Stimulated activated CD8-positive, alpha-beta memory T cell treated with anti-CD3 and anti-CD28 coated beads, Interleukin-15, amount 100 ng/mL, for 4 hours (primary cell): ENCODE measurements at regions not wholly inside any gene's neighbourhood (a gene's known extent, or its start where the extent isn't known, plus 50 kb on each side); places are given as distances from the start of the nearest gene placed in this dataset.

Experiments
- DNase-seq, 2 donors: peaks; one replicate each; pipeline ENCODE4 v3.0.0-alpha.2; 2020; ENCODE audit warnings: low read depth in 2 of 2

DNA sequence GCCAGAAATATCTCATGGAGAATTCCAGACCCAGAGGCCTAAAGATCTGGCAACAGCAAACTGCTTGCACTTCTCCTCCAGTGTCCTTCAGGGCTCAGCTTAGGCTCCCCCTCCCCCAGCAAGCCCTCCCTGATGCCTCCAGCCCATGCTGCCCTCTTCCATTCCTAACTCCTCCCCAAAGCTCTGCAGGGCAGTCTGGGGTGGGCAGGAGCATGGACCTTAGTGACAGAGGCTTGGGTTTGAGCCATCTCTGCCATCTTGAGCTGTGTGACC is 436.8 kb downstream of the PTPRU start:
- DNase-seq, result no peak

DNA sequence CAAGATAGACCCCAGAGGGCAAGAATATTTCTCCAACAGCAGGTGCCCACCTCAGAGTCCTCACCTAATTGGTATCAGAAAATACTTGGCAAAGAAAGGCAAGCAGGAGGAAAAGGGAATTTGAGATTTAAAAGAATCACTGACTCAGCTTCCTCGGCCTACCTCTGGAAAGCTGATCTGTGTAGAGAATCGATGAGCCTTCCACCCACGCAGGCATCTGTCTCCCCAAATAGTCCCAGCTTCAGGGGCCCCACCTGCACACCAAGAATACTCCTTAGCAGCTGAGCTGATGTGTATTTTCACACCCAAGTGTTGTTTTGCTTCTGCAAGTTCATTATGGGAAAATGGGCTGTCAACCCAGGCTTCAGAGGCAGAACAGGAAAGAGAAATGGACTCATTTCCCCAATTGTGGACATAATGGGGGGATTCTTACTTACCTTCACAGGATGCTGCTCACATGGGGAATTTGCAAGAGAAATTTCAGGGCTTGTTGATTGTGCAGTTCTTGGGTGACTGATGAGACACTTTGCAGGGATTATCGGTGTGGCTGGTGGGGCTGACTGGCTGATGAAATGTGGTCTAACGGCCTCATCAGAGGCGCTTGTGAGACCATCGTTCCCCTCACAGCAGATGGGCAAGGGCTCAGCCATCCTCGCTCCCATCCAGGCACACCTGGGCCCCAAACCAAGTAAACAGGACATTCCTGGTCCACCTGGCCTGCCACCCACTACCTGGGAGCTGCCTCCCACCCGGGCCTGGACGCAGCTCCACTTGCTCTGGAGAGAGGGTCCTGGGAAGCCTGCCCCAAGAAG is 436.3 kb downstream of the PTPRU start:
- DNase-seq, result no peak

DNA sequence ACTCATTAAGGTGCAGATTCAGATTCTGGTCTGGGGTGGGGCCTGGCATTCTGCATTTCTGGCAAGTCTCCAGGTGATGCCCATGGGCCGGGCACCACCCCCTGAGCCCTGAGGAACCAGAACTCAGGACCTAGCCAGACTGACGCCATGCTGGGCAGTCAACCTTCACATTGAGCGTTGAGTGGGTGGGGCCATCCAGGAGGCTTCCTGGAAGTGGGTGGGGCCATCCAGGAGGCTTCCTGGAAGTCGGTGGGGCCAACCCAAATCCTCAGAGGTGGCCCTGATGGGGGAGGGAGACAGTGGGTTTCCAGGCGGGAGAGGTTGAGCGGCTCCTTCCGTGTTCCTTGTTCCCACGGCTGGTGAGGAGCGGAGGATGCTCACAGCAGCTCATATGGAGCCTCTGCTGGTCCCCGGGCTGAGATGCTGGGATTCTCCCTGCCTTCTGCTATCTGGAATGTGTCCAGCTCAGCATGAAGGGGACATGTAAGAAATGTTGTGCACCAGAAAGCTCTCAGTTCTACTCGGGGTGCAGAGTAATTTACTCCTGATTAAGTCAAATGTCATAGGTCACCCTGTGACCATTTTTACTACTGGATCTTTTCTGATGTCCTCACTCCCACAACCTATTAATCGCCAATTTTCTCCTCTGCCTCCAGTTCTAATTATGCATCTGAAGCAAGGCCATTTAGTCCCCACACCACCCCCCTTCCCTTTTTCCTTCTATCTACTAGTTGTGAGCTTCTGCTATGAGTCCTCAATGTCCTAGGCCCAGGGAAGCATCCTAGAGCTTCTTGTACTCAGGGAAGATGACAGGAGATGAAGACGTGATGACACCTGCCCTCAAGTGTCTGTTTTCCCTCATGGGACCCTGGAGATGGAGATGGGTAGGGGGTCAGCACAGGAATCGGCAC is 435.4 kb downstream of the PTPRU start:
- no peak for DNase-seq

DNA sequence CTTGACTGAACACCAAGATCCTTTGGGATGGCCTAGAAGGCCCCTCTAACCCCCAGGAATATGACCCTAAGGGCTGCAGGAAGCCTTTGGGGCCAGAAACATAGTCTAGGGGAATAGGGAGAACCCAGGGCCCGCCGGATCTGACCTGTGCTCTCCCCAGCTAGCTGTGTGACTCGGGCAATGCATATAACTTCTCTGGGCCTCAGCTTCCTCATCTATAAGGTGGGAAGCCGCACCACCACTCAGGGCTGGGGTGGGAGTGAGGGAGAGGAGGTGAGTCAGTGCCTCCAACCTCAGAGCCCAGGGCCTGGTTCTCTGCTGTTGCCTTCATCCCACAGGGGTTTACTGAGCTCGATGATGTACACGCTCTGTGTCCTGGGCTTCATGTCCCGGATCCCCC is 434.4 kb downstream of the PTPRU start:
- DNase-seq, result no peak

DNA sequence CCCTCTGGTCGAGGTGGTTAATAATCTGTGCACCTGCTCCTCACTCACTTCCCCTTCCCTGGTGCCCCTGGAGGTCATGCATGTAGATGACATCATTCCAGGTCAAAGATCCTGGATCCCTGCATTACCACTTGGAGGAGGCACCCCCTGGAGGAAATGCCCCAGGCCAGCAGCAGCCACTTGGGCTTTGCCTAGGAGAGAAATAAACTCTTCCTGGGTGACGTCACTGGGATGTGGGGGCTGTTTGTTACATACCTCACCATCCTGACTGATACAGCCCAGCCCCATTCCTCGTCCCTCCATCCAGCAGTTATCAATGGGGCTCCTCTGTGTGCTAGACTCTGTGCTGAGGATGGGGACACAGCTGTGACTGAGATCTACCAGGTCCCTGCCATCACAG is 433.6 kb downstream of the PTPRU start:
- DNase-seq, result no peak

DNA sequence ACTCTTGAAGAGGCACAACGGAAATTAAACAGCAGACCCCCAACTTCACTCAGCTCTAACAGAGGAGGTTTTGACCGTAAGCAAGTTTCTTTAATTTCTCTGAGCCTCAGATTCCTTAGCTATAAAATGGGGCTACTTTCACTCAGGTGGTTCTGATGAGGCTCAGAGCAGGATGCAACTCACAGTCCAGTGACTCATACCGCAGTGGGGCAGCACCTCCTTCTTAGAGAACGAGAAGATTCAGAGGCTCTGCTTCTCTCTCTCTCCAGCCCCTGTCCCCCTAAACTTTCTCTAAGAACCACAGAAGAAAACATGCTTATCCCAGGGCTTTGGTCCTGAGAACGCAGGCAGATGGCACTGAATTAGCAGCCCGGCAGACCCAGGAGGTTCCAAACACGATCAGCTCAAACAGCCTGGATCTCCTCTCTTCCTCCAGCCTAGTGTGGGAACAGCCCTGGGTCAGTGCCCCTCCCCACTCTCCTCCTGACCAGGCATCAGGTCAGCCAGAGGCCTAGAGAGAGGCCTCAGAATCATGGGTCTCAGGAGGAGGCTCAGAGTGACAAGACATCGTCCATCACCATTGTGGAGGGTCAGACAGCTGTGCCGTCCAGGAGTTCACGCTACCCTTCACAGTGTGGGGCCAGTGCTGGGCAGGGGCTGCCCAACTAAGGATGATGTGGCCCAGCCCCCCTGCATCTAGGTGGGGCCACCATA is 433.0 kb downstream of the PTPRU start:
- DNase-seq, result no peak

DNA sequence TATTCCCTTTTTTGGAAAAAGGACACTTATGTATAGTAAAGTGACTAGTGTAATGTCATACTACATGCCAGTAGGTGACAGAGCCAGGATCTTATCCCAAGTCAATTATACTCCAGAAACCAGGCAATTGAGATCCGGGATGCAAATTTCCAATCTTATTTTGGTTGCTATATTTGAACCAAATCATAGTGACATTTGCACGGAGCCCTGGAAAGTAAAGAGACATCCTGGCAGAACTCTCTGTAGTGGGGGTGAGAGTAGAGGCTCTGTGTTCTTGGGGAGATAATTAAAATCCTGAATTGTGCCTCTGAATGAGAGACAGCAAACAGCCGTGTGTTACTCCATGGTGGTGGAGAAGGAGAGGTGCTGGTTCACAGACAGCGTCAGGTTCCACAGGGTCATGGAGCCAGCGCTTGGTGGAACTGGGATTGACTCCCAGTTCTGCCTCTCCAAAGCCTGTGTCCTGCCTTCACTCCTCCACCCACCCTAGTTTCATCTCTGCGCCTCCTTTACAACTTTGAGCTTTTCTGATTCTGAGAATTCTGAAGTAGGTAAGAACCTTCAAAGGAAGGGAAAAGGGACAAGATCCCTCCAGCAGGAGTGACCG is 432.3 kb downstream of the PTPRU start:
- no peak for DNase-seq

DNA sequence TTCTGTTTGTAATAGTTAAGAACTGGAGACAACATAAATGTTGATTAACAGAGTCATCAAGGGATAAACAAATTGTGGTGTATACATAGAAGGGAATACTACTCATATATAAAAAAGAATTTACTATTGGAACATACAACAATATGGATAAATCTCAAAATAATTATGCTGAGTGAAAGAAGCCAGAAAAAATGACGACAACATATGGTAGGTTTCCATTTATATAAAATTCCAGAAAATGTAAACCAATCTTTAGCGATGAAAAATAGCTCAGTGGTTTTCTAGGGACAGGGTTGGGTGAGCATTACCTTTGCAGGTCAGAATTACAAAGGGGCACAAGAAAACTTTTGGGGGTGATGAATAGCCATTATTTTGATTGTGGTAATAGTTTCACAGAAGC is 431.6 kb downstream of the PTPRU start:
- no peak for DNase-seq

DNA sequence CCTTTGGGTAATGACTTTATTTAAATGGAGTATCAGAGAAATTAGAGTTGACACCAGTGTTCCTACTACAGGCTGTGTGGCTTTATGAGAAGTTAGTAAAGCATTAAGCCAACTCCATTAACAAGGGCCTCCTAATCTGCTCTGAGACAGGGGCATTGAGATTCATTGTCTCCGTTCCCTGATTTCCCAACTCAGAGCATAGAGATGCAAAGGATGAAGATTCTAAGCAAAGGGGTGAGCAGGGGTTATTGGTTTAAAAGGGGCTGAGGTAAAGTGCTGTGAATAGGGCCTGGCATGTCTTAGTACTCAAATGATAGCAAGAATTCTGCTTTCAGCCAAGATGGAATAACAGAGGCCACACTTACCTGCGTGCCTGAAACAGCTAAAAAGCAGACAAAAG is 428.4 kb downstream of the PTPRU start:
- no peak for DNase-seq

DNA sequence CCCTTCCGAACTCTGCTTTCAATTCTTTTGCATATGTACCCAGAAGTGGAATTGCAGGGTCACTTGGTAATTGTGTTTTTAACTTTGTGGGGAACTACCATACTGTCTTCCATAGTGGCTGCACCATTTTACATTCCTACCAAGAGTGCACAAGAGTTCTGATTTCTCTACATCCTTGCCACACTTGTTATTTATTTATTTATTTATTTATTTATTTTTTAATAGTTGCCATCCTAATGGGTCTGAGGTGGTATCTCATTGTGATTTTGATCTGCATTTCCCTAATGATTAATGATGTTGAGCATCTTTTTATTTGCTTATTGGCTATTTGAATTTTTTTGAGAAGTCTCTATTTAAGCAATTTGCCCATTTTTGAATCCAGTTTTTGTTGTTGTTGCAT is 422.4 kb downstream of the PTPRU start:
- DNase-seq, result no peak

DNA sequence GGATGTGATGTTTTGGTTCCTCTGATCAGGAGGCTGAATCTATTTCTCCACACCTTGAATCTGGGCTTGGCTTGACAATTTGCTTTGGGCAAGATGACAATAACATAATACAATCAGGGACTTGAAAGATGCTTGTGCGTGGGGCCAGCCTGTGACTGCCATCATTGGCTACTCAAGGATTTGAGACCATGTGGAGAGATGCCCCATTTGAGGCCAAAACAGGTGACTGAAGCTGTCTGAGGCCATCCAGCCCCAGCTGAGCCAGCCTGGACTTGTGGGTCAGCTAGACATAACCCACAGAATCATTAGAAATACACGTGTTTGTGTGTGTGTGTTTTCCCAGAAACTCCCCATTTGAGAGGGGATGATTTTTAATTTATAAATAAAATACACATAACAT is 421.5 kb downstream of the PTPRU start:
- DNase-seq, result no peak

DNA sequence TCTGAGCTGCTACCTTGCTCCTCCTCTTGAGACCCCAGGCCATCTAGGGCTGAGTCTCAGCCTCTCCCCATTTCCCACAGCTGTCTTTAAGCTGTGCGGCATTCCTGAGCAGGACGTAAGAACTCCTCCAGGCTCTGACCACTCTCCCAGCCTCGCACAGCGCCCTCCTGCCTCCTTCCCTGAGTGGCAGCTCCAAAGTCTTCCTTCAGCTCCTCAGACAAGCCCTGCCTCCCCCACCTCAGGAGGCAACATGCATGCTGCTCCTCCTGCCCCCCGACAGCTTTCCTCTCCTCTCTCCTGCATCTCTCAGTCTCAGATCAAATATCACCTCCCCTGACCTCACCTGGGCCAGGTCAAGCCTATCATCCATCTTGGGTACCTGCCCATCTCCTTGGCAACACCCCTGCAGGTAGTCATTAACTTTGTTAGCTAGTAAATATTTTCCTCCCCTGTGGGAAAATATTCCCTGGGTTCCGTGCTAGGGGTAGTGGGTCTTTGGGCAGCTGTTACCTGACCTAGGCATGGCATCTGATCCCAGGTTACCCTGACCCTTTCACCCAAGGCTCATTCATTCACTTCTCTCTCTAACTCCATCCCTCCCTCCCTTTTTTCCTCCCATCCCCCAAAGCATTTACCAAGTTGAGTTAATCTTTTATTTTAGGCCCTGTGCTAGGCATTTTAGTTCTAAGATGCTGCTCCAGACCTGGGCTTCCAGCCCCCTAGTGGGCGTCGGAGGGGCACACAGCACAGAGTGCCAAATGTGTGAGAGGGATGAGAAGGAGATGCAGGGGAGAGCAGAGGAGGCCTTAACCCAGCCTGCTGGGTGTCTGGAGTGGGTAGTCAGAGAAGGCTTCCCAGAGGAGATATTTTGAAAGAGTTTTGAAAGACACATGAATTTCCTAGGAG is 419.9 kb downstream of the PTPRU start:
- no peak for DNase-seq

DNA sequence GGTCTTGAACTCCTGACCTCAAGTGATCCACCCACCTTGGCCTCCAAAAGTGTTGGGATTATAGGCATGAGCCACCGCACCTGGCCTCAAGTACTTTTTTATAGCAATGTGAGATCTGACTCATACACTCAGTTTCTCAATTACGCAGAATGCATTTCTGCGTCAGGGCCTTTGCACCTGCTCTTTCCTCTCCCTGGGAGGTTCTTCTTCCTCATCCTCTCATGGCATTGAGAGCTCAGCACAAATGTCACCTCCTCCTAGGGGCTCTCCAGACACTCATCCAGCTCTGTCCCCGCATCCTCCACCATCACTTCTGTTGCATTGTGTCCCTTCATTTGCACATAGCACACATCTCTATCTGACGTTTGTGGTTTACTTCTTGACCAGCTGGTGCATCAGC is 418.8 kb downstream of the PTPRU start:
- DNase-seq, result no peak

DNA sequence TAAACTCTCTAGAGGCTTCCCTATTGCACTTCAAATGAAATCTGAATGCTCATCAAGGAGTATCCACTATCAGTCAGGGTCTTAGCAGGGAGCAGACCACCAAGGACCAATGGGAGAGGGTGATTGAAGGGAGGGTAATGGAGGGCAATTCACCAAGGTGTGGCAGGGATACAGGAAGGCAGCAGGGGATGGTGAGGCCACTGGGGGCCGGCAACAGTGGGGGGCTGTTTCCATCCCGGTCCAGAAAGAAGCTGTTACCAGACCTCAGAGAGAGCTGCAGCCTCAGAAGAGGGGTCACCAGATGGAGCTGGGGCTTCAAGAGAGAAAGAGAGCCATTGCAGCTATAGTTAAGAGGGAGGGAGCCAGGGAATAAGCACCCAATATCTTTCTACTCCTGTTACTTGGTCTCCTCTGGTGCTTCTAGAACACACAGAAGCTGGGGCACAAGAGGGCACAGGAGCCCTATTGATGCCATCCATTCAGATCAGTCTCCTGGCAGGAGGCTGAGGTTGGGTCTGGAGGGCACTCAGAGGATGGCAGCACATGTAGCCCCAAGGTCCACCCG is 417.6 kb downstream of the PTPRU start:
- DNase-seq, result no peak

DNA sequence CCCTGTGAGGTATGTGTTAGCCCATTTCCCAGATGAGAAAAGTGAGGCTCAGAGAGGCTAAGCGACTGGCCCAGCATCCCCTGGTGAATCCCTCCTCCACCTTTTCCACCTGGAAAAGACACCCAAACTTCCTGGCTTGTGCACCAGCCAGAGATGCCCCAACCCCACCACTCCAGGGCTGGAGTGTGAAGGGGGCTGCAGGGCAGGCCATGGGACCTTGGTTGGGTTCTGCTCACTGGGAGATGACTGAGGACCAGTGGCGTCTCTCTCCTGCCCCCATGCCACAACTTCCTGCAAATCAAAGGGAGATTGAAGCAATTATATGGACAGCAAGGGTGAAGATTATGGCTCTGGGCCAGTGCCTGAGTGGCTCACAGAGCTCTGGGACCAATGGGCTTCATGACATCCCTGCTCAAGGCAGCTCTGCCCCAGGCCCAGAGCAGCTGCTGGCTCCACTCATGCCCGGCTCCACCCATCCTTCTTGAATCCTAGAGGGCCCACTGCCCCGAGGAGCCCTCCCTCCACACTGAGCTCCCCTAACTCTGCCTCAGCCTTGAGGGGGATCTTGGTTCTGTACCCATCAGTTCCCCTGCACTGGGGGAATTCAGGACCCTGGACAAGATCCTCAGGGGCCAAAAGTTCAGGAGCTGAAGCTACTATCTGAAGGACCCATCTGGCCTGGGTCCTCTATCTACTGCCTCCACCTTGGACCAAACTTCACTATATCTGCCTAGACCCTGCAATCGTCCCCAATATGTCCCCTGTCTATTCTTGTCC is 416.9 kb downstream of the PTPRU start:
- DNase-seq, result no peak

DNA sequence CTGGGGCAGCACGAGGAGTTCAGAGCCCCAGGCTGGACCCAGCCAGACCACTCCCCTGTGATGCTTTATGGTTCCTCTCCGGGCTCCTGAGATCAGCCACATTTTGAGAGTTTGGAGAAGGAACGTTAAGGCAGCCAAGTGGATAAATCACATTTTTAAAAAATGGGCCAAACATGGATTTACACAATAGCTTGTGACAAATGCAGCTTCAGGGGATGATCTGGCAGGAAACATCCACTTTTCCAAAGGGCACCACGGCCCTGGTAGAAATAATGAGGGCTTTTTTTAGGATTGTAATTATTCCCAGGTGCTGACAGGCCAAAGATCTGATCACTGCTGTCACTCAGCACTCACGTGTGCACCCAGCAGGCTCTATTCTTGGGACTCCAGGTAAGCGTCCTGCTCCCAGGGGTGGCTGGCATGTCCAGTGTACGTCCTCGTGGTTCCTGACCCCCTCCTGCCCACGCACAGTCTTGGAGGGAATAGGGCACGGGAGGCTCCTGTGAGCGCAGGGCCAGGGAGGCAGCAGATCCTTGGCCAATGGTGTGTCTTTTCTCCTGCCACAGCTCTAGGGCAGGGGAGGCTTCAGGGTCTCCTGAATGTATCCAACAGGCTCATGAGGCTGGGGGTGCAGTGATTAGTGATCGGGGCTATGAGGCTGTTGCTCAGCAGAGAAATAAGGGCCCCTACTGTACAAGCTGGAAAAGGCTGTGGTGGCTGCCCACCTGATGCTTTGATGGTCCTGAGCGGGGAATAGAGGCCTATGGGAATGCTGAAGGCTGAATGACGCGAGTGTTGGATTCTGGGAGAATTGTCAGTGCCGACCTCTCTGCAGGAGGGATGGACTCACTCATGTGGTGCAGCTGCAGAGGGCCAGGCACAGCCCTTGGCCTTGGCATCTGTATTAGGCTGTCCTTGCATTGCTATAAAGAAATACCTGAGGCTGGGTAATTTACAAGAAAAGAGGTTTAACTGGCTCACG is 415.7 kb downstream of the PTPRU start:
- no peak for DNase-seq

DNA sequence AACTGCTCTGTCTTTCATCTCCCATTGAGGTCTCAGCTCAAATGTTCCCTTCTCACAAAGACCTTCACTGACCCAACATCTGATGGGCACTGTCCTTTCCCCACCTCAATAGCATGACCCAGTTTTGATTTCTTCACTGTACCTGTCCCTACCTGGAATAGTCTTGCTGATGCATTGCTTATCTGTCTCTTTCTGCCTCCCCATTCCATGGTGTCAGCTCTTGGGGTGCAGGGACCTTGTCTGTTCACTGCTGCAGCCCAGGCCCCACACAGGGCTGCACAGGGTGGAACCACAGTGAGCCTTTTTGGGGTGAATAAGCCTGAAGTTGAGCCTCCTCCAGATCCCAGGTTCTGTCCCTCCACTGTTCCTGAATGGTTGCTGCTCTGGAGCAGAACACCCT is 414.9 kb downstream of the PTPRU start:
- no peak for DNase-seq

DNA sequence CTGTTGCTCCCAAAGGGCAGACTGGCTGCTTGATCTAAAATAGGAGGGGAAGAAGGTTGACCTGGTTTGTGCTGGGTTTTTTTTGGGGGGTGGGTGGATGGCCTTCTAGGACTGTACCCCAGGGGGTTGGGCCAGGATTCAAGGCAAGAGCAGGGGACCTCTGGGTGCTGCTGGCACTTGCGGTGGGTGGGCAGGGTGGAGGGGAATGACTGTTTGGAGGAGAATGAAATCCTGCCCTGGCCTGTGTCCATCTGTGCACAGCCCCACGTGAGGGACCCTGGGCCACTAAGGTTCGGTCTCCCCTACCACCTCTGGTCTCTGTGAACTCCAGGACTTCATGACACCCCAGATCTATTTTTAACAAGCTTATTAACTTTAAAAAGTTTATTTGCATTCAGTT is 414.2 kb downstream of the PTPRU start:
- DNase-seq, result no peak

DNA sequence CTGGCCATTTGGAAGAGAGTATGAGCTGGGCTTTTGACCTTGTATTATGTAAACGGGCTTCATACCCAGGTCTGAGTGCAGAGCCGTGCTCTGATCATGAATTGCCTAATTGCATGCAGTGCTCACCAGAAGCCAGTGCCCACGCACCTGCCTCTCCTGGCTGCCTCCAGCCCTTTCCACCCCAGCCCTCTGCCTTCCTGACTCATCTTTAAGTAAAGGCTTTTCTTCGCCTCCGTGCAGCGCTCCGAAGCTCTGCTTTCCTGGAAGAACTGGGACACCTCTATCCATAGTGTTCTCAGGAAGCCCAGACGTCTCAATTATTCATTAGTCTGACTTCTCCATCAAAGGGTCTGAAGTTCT is 413.7 kb downstream of the PTPRU start:
- no peak for DNase-seq
